ENCODE measurements at regions not wholly inside any gene's neighbourhood (a gene's known extent, or its start where the extent isn't known, plus 50 kb on each side); places are given as distances from the start of the nearest gene placed in this dataset.

DNA sequence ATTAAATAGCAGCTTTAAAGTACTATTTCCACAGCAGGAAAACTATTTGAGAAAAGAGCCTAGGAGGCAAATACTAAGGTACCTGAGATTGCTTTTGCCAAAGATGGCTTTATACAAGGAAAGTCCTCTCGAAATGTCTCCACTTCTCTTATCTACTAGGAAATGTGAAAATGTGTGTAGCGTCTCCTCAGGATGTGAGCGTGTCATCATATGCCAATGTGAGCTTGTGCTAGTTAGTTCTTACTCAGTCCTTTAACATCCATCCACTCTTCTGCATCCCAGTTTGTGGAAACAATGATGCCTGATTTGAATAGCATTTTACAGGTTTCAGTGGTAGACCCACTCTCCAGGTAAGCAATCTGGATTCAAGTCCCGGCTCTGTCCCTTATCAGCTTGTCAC, 421.0 kb downstream of the DYNC2H1 start:
- no peak overlapping the region for H3K9ac ChIP-seq (ENCODE audit: low read length)

DNA sequence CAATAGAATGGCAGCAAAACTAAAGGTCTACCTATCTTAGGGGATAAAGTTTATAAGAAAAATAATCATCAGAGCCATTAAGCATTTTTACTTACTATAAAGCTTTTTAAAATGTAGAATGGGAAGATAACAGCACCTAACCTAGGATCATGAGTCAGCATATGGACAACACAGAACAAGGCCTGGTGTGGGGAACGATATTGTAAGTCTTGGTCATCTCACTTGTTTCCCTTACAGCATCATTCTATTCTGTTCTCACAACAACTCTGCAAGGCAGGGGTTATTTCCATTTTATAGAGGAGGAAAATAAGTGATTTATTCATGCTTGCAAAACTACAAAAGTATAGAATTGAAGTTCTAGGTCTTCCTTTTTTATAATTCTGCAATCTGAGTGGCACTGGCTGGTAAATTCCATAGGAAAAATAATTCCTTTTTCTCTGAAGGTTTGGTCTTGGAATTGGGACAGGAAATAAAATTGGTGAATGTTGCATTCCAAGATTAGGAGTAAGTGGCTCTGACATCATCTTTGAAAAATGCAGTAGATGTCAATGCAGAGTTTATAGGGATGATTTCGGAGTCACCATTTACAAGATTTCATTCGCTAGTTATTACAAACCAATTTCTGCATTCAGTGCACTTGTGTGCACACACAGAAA, 423.0 kb downstream of the DYNC2H1 start:
- Histone ChIP-seq H3K27me3 (ENCODE audit: insufficient read depth, low read depth, low read length) (no peaks in the 10 kb centered on the region), H2AFZ (ENCODE audit: low read depth, low read length) (no peak overlapping the region), H4K20me1 (ENCODE audit: insufficient read depth) (no peaks in the 10 kb centered on the region)

More for the DNA sequence above, 421.0 kb downstream of the DYNC2H1 start:
- H3K79me2 ChIP-seq (replicated peaks; ENCODE audit: insufficient read depth, low read length) = no peaks in the 10 kb centered on the region
- no peaks in the 10 kb centered on the region for H3K36me3 ChIP-seq (ENCODE audit: insufficient read depth, low read length)
- H3K4me2 ChIP-seq (ENCODE audit: low read length) = no peak overlapping the region
- H3F3A ChIP-seq (ENCODE audit: insufficient read depth, low read length, poor library complexity, severe bottlenecking) = no peaks in the 10 kb centered on the region
- no peak for TF ChIP-seq MXI1 (conservative IDR thresholded peaks at IDR 0.05; ENCODE audit: poor library complexity, severe bottlenecking)
- H3K9me2 ChIP-seq (ENCODE audit: insufficient read depth, low read length) = no peaks in the 10 kb centered on the region
- H3K9me3 ChIP-seq (ENCODE audit: low read length) = no peaks in the 10 kb centered on the region
- no peaks in the 10 kb centered on the region for H4K20me1 ChIP-seq (ENCODE audit: insufficient read depth)
- H3K4me3 ChIP-seq (ENCODE audit: low read length) = no peak overlapping the region
- no peak overlapping the region for H3K27ac ChIP-seq (ENCODE audit: low read length)
- no peaks in the 10 kb centered on the region for H3K27me3 ChIP-seq (ENCODE audit: insufficient read depth, low read depth, low read length)
- H2AFZ ChIP-seq (ENCODE audit: low read depth, low read length) = no peak overlapping the region

More for the DNA sequence above, 423.0 kb downstream of the DYNC2H1 start:
- no peaks in the 10 kb centered on the region for H3K9me3 ChIP-seq (ENCODE audit: low read length)
- no peaks in the 10 kb centered on the region for H3K36me3 ChIP-seq (ENCODE audit: insufficient read depth, low read length)
- H3K9me2 ChIP-seq (ENCODE audit: insufficient read depth, low read length) = no peaks in the 10 kb centered on the region
- no peak overlapping the region for H3K4me3 ChIP-seq (ENCODE audit: low read length)
- H3K9ac ChIP-seq (ENCODE audit: low read length) = no peak overlapping the region
- H3K27ac ChIP-seq (ENCODE audit: low read length) = no peak overlapping the region
- H3F3A ChIP-seq (ENCODE audit: insufficient read depth, low read length, poor library complexity, severe bottlenecking) = no peaks in the 10 kb centered on the region
- TF ChIP-seq, protein P1, sequence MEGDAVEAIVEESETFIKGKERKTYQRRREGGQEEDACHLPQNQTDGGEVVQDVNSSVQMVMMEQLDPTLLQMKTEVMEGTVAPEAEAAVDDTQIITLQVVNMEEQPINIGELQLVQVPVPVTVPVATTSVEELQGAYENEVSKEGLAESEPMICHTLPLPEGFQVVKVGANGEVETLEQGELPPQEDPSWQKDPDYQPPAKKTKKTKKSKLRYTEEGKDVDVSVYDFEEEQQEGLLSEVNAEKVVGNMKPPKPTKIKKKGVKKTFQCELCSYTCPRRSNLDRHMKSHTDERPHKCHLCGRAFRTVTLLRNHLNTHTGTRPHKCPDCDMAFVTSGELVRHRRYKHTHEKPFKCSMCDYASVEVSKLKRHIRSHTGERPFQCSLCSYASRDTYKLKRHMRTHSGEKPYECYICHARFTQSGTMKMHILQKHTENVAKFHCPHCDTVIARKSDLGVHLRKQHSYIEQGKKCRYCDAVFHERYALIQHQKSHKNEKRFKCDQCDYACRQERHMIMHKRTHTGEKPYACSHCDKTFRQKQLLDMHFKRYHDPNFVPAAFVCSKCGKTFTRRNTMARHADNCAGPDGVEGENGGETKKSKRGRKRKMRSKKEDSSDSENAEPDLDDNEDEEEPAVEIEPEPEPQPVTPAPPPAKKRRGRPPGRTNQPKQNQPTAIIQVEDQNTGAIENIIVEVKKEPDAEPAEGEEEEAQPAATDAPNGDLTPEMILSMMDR (IDR thresholded peaks at IDR 0.05; ENCODE audit: poor library complexity, severe bottlenecking) = no peak
- TF ChIP-seq, protein P2, sequence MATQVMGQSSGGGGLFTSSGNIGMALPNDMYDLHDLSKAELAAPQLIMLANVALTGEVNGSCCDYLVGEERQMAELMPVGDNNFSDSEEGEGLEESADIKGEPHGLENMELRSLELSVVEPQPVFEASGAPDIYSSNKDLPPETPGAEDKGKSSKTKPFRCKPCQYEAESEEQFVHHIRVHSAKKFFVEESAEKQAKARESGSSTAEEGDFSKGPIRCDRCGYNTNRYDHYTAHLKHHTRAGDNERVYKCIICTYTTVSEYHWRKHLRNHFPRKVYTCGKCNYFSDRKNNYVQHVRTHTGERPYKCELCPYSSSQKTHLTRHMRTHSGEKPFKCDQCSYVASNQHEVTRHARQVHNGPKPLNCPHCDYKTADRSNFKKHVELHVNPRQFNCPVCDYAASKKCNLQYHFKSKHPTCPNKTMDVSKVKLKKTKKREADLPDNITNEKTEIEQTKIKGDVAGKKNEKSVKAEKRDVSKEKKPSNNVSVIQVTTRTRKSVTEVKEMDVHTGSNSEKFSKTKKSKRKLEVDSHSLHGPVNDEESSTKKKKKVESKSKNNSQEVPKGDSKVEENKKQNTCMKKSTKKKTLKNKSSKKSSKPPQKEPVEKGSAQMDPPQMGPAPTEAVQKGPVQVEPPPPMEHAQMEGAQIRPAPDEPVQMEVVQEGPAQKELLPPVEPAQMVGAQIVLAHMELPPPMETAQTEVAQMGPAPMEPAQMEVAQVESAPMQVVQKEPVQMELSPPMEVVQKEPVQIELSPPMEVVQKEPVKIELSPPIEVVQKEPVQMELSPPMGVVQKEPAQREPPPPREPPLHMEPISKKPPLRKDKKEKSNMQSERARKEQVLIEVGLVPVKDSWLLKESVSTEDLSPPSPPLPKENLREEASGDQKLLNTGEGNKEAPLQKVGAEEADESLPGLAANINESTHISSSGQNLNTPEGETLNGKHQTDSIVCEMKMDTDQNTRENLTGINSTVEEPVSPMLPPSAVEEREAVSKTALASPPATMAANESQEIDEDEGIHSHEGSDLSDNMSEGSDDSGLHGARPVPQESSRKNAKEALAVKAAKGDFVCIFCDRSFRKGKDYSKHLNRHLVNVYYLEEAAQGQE (IDR thresholded peaks at IDR 0.05; ENCODE audit: borderline replicate concordance) = no peak
- TF ChIP-seq POLR2AphosphoS5 (IDR thresholded peaks at IDR 0.05) = no peak
- no peak for TF ChIP-seq EP300 (conservative IDR thresholded peaks at IDR 0.05; ENCODE audit: poor library complexity, severe bottlenecking)
- no peak for TF ChIP-seq RAD21 (conservative IDR thresholded peaks at IDR 0.05)
- TF ChIP-seq EZH2 (IDR thresholded peaks at IDR 0.05; ENCODE audit: borderline replicate concordance, insufficient read depth, low read length, poor library complexity, severe bottlenecking) = no peak
- no peak for TF ChIP-seq MXI1 (conservative IDR thresholded peaks at IDR 0.05; ENCODE audit: poor library complexity, severe bottlenecking)
- TF ChIP-seq SMC3 (conservative IDR thresholded peaks at IDR 0.05; ENCODE audit: poor library complexity) = no peak
- no peak for TF ChIP-seq TAF1 (IDR thresholded peaks at IDR 0.05; ENCODE audit: low read depth)
- no peaks in the 10 kb centered on the region for H3K79me2 ChIP-seq (replicated peaks; ENCODE audit: insufficient read depth, low read length)
- H3K4me2 ChIP-seq (ENCODE audit: low read length) = no peak overlapping the region
